ENCODE measurements at regions not wholly inside any gene's neighbourhood (a gene's known extent, or its start where the extent isn't known, plus 50 kb on each side); places are given as distances from the start of the nearest gene placed in this dataset.
A peak's percentile ranks its signal among the peaks of the same experiment; 100 is the strongest.

GRCh38 chr6:145020114-145020513 lies 715.2 kb downstream of the EPM2A start:
- TF ChIP-seq CTCF (IDR thresholded peaks at IDR 0.05; ENCODE audit: low read depth, low read length): no peak
- no peak overlapping the region for H3K4me3 ChIP-seq (ENCODE audit: low read depth, low read length)

GRCh38 chr6:145020543-145020942 lies 714.8 kb downstream of the EPM2A start:
- H3K4me3 ChIP-seq (ENCODE audit: low read depth, low read length): no peak overlapping the region
- TF ChIP-seq CTCF (IDR thresholded peaks at IDR 0.05; ENCODE audit: low read depth, low read length): no peak

- no peak overlapping the region for H3K4me3 ChIP-seq (ENCODE audit: low read depth, low read length)
- TF ChIP-seq CTCF (IDR thresholded peaks at IDR 0.05; ENCODE audit: low read depth, low read length): no peak
Observed at GRCh38 chr6:145022199-145022796, 713.0 kb downstream of the EPM2A start.

GRCh38 chr6:145023116-145023726 lies 712.1 kb downstream of the EPM2A start:
- H3K4me3 ChIP-seq (ENCODE audit: low read depth, low read length): no peak overlapping the region
- no peak for TF ChIP-seq CTCF (IDR thresholded peaks at IDR 0.05; ENCODE audit: low read depth, low read length)

- TF ChIP-seq CTCF (IDR thresholded peaks at IDR 0.05; ENCODE audit: low read depth, low read length): no peak
- no peak overlapping the region for H3K4me3 ChIP-seq (ENCODE audit: low read depth, low read length)
Observed at GRCh38 chr6:145025488-145025887, 709.8 kb downstream of the EPM2A start.

GRCh38 chr6:145026267-145026679 lies 709.0 kb downstream of the EPM2A start:
- TF ChIP-seq CTCF (IDR thresholded peaks at IDR 0.05; ENCODE audit: low read depth, low read length): no peak
- H3K4me3 ChIP-seq (ENCODE audit: low read depth, low read length): no peak overlapping the region

GRCh38 chr6:145028144-145028818 lies 707.0 kb downstream of the EPM2A start:
- no peak overlapping the region for H3K4me3 ChIP-seq (ENCODE audit: low read depth, low read length)
- peak; percentile 23; the same call in 1 of the 2 replicates for TF ChIP-seq CTCF (IDR thresholded peaks at IDR 0.05; ENCODE audit: low read depth, low read length)

Measured in WI38 (cell line).